GM13977 (cell line): ENCODE measurements at regions not wholly inside any gene's neighbourhood (a gene's known extent, or its start where the extent isn't known, plus 50 kb on each side); places are given as distances from the start of the nearest gene placed in this dataset.
A peak's percentile ranks its signal among the peaks of the same experiment; 100 is the strongest.

ENCODE experiments used
- DNase-seq: peaks from one replicate; pipeline ENCODE4 v3.0.0; 2012; ENCODE audit warnings: low spot score
- CTCF ChIP-seq: IDR thresholded peaks from 2 replicates; pipeline ENCODE4 v1.5.1; 2012; ENCODE audit warnings: mild to moderate bottlenecking, control low read depth; ENCODE audit not compliant: insufficient read depth; ENCODE audit errors: extremely low read depth, missing control alignments
- in situ Hi-C: fragments of 300-500 bp; cut with MboI; formaldehyde crosslinking; loops from one replicate; pipeline ENCODE4 v1.12.0; 2022; ENCODE audit warnings: low sequenced_read_pairs, low pct_unique_long_range_greater_than_20kb, mixed read lengths, inconsistent platforms; ENCODE audit not compliant: unreplicated experiment

DNA sequence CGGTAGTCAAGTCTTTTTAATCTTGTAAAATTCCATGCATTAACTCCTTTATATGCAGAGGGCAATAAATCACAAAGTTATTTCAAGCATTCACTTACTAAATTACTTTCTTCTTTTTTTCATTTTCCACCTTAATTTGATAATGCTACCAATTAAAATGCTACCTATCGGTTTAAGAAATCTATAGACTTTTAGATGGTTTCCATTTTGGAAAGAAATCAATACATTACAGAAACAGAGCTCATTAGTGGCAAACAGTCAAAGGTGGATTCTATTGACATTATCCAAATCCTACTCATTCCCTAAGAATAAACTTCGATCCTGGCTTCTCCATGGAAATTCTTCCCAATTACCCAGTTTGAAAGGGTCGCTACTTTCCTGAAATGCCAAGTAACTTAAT lies 176.5 kb downstream of the MREG start:
- no peak for TF ChIP-seq CTCF
- DNase-seq: no peak
- in situ Hi-C loops: no loop called here

DNA sequence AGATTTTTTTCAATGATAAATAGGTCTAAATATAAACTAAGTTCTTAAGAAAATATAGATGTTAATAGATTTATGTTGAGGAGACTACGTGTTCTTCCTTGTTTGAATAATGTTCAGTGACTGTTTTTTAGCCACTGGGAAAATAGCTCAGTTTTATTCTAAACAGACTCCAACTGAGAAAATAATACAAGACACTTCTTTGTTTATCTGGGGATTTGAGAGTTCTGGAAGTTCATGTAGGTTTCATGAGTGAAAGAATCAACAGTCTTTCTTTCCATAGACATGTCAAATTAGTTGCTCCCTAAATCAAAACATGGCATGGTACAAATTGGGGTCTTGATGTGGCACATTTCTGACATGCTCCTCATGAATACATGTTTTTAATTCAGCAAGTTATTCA lies 177.7 kb downstream of the MREG start:
- no peak for DNase-seq
- in situ Hi-C loops: no loop called here
- no peak for TF ChIP-seq CTCF

- TF ChIP-seq CTCF: no peak
- no peak for DNase-seq
- in situ Hi-C loops: no loop called here
Observed at GRCh38 chr2:215835231-215835630, 178.1 kb downstream of the MREG start.

GRCh38 chr2:215833531-215834162 lies 179.7 kb downstream of the MREG start:
- in situ Hi-C loops: no loop called here

GRCh38 chr2:215832791-215833190 lies 180.6 kb downstream of the MREG start:
- TF ChIP-seq CTCF: no peak
- DNase-seq: no peak
- in situ Hi-C loops: no loop called here

More at GRCh38 chr2:215833531-215834162, 179.7 kb downstream of the MREG start:
- no peak for DNase-seq
- TF ChIP-seq CTCF: no peak

DNA sequence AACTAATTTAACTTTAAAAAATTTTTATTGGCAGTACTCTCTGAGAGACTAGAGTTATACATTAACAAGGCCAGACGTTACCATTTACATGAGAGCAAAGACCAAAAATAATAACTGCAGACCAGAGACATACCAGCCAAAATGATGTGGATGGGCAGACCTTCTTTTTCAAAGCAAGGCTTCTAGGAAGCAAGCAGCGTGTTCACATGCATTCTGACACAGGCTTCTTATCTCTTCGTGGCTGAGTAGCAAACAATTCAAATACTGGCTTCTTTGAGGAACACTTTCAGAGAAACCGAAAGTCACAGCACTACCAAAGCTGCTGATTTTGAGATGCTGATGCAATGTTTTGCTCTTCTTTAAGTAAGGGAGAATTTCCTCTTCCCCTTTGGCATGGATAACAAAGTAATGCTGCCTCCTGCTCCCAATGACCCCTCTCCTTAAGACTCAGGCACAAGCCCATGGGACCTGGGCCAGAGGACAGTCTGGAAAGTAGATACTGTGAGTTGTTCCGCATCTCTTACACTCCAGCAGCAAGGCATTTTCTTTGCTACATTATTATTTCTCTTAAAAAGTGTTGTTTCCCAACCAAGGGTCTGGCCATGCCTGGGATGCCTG lies 181.9 kb downstream of the MREG start:
- TF ChIP-seq CTCF: no peak
- in situ Hi-C loops: no loop called here
- peak; percentile 20 for DNase-seq

DNA sequence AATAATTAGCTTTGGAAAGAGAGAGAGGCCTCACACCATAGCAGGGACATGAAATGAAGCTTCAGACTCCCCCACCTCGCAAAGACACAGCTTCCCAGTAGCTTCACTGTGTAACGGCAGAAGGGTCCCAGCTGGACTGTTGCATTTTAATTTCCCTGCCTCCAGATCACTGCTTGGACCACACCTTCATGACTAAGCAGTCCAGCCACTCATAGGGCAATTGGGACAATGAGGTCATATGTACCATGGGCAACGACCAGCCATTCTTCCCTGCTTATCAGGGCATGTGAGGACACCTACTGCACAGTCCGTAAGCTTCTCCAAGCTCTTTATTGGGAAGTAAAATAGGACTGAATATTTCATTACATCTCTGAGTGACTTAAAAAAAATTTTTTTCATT lies 183.0 kb downstream of the MREG start:
- in situ Hi-C loops: no loop called here
- DNase-seq: no peak
- TF ChIP-seq CTCF: no peak
